EH (cell line): ENCODE measurements at regions not wholly inside any gene's neighbourhood (a gene's known extent, or its start where the extent isn't known, plus 50 kb on each side); places are given as distances from the start of the nearest gene placed in this dataset.
A peak's percentile ranks its signal among the peaks of the same experiment; 100 is the strongest.

Experiments
- DNase-seq: peaks from one replicate; pipeline ENCODE4 v3.0.0-alpha.2; 2015; ENCODE audit warnings: low read depth

- no peak for DNase-seq
Measured at GRCh38 chr4:138858419-138858818, 157.2 kb upstream of the NOCT start.

- no peak for DNase-seq
Measured at GRCh38 chr4:138857416-138857815, 158.2 kb upstream of the NOCT start.

- DNase-seq = no peak
Measured at GRCh38 chr4:138852681-138853080, 162.9 kb upstream of the NOCT start.

GRCh38 chr4:138851391-138852335 is 163.9 kb upstream of the NOCT start:
- no peak for DNase-seq

GRCh38 chr4:138845664-138846063 is 169.9 kb upstream of the NOCT start:
- no peak for DNase-seq

- no peak for DNase-seq
Measured at GRCh38 chr4:138845054-138845453, 170.5 kb upstream of the NOCT start.

GRCh38 chr4:138843616-138844015 is 172.0 kb upstream of the NOCT start:
- no peak for DNase-seq

GRCh38 chr4:138841343-138841742 is 174.2 kb upstream of the NOCT start:
- no peak for DNase-seq

- no peak for DNase-seq
Measured at GRCh38 chr4:138838251-138838650, 177.3 kb upstream of the NOCT start.

GRCh38 chr4:138835832-138836533 is 179.6 kb upstream of the NOCT start:
- peak; percentile 25 for DNase-seq

- DNase-seq = no peak
Measured at GRCh38 chr4:138833974-138834373, 181.6 kb upstream of the NOCT start.

- no peak for DNase-seq
Measured at GRCh38 chr4:138832563-138832962, 183.0 kb upstream of the NOCT start.

- DNase-seq = peak; percentile 10
Measured at GRCh38 chr4:138831948-138832347, 183.6 kb upstream of the NOCT start.

GRCh38 chr4:138828926-138829325 is 186.7 kb upstream of the NOCT start:
- no peak for DNase-seq

- no peak for DNase-seq
Measured at GRCh38 chr4:138826754-138827153, 188.8 kb upstream of the NOCT start.

GRCh38 chr4:138826322-138826721 is 189.3 kb upstream of the NOCT start:
- DNase-seq = no peak

GRCh38 chr4:138821331-138821730 is 194.2 kb upstream of the NOCT start:
- no peak for DNase-seq

GRCh38 chr4:138816875-138817274 is 198.7 kb upstream of the NOCT start:
- no peak for DNase-seq

GRCh38 chr4:138815811-138816210 is 199.8 kb upstream of the NOCT start:
- DNase-seq = no peak

GRCh38 chr4:138805736-138806135 is 209.8 kb upstream of the NOCT start:
- no peak for DNase-seq

- no peak for DNase-seq
Measured at GRCh38 chr4:138804711-138805110, 210.9 kb upstream of the NOCT start.

- DNase-seq = no peak
Measured at GRCh38 chr4:138803051-138803450, 212.5 kb upstream of the NOCT start.

- no peak for DNase-seq
Measured at GRCh38 chr4:138802499-138802898, 213.1 kb upstream of the NOCT start.
